NCI-H1436 treated with DMSO at 0.1 percent for 48 hours (cell line): ENCODE measurements at regions not wholly inside any gene's neighbourhood (a gene's known extent, or its start where the extent isn't known, plus 50 kb on each side); places are given as distances from the start of the nearest gene placed in this dataset.

ENCODE experiments used
- DNase-seq: peaks from one replicate; lab custom pipeline; 2025; lab: John Stamatoyannopoulos, UW

DNA sequence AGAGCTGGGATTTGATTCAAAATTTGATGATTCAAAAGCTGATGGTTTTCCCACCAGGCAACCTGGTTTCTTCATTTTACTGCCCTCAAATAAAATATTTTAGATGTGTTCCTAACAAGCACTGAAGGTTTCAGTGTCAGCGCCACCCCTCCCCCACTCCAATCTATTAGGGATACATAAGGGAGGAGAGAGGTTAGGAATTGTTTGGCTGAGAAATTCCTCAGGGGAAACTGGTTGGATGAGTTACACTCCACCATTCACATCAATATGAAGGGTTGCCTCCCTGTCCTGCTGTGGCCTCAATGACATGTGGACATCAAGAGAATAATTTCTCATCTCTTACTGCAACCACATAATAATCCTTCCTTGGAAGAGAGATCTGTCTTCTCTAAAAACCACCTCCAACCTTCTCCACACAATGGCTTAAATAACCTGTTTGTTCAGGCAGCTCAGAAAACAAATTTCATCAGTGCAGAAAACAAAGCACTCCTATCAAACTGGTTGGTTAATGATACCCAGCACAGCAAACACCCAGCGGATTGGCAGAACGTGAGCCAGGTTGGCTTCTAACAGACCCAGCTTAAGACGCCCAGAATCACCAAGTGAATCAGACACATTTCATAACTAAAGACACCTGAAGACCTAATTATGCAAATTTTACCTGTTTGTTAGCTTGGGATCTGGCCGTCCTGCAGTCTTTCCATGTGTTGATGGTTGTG, 136.0 kb upstream of the SGK1 start:
- no peak for DNase-seq

DNA sequence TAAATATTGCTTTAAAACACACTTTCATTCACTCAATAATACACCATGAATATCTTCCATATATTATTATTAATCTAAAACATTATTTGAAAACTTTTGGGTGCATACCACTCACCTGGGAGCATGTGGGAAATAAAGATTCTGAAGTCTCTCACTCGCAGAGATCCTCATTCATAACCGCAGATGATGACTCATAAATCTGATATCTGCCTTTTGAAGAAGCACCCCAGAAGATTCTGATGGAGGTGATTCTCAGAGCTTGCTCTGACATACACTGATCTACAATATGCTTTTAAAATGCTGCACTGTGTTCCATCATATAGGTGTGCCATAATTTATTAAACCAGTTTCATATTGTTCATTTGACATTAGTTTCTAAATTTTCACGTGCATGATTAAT, 135.0 kb upstream of the SGK1 start:
- no peak for DNase-seq

DNA sequence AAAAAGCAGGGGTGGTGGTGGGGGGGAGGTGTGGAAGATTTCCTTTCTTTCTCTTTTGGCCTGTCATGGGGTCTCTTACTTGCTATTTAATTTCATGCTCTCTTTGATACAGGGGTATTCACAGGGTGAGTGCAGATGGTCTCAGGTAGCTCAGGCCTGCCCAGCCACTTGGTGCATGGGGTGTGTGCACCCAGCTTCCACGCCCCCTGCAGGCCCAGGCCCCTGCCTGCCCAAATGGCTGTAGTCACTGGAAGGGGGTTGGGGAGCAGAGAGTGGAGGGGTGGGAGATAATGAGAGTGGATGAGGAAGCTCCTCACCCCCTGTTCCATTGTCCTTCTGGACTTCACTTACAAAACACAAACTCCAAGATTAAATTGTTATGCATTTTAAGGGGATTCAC, 133.6 kb upstream of the SGK1 start:
- no peak for DNase-seq

DNA sequence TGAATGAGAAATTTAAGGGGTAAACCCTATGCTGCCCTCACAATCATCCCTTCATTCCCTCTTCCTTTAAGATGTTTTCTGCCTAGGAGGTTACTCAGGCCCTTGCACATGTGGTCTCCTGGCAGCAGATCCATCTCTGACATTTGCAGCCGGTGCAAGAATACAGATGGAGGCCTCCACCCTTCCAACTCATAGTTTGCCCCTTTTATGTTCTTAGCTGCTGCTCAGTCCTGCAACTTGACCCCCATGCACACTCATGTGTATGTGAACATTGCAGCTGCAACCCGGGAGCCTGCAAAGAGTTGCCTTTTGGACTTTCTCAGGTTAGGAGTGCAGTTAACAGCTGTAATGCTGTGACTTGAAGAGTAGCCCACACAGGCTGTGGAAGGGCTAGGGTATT, 131.9 kb upstream of the SGK1 start:
- DNase-seq, result no peak

DNA sequence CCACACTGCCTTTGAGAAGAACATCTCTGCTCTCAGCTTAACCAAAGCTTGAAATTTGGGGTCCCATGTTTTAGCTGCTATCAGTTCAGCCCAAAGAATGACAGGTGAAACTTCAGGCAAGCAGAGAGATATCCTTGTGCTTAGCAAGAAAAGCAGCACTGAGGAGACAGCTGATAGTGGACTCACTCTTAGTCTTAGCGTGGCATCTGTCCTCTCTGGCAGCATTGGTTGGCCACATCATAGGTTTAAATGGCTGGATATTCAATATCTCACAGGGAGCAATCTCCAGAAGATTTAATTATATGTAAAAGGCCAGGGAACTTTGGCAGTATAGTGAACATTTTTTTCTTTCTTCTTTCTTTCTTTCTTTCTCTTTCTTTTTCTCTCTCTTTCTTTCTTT, 131.1 kb upstream of the SGK1 start:
- no peak for DNase-seq

DNA sequence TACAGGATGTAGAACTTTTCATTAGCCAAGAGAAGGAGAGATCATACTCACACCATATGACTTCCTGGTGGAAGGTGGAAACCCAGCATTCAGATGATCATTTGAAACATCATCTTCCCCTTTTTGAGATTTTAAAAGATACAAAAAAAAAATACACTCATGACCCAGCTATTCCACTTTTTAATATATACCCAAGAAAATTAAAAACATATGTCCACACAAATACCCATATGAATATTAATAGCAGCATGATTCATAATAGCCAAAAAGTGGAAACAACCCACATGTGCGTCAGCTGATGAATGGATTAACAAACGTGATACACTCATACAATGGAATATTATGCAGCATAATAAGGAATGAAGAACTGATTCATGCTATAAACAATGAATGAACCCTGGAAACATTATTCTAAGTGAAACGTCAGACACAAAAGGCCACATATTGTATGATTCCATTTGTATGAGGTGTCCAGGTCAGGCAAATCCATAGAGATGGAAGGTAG, 130.0 kb upstream of the SGK1 start:
- DNase-seq, result no peak

DNA sequence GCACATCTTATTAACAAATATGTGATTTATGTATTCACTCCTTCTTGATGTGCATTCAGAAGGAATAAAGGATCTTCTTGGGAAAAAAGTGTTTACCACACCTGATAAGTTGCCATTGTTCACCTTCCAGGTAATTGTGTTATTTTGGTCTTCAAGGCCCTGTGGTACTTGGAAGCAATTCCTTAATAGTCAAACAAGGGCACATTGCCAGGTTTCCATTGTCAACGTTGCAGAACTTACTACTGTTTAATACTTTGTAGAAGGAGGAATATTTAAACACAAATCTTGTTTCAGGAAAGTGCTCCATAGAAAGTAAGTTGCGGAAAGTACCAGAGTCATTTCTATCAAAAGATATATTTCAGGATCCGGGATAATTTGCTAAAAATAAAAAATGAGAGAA, 129.5 kb upstream of the SGK1 start:
- DNase-seq, result no peak

DNA sequence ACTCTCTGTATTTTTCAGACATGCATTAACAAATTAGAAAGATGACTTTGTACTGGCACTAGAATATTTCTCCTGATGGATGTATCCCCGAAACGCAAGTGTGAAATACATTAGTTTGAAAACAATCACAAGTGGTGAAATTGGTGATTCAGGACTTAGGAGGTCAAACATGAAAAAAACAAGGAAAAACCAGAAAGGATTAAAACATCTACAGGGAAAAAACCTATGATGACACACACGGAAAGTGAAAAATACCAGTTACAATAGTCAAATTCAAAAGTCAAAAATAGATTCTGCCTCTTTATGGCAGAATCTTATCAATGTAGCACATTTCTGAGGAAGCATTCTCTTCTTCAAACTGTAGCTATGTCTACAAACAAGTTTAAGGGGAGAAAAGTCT, 129.0 kb upstream of the SGK1 start:
- no peak for DNase-seq

DNA sequence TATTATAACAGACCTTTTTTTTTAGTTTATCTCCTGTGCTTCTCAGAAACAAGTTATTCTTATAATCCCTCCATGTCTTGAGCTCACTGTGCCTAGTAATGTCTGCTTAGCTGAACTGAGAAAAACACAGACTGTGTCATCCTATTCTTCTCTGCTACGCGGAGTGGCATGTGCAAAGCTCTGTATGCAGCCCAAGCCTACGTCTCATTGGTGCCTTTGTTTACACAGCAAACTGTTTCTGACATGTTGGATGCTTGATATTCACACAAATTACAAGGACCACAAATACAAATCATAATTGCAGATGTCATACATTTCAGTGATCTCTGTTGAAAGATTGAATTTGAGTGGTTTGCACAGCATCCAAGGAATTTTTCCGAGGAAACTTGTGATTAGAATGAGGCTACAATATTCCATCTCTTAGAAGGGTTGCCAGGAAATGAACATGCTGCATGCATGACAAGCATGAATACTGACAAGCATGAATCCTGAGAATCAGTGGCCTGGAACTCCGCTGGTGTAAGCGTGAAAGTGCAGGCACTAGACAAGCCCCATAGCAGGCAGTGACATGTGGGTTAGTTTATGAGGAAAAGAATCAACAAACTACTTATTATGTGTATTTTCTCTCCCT, 128.4 kb upstream of the SGK1 start:
- DNase-seq, result no peak

DNA sequence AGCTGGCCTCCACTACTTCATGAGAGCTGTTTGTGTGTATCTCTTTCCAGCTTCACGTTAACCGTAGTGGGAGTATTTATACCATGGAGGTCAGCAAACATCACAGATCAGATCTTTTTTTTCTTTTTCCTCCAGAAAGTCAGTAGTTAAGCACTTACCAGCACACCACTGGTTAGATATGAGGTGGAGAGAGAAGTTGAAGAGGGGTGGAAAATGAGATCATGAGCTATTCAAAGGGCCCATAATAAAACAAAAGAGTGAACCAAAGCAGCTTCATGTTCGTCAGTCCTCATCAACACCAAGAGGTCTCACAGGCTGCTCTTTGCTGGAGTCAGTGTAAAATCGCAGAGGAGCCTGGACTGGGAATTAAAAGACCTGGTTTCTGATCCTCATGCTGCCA, 125.1 kb upstream of the SGK1 start:
- DNase-seq, result no peak

DNA sequence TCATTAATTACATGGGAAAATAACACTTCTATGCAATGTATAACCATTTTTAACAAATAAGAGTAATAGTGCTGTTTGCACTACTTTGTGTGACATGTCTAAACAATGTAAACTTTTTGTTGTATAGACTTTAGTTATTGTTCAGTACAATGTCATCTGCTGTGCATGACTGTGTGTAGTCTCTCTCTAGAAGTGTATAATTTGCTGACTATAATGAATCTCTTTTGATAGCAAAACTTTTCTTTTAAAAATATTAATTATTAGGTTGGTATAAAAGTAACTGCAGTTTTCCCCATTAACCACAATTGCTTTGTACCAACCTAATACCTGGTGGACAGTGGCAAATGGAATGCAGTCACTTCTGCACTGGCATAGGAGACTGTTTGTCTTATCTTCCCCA, 124.2 kb upstream of the SGK1 start:
- DNase-seq, result no peak

DNA sequence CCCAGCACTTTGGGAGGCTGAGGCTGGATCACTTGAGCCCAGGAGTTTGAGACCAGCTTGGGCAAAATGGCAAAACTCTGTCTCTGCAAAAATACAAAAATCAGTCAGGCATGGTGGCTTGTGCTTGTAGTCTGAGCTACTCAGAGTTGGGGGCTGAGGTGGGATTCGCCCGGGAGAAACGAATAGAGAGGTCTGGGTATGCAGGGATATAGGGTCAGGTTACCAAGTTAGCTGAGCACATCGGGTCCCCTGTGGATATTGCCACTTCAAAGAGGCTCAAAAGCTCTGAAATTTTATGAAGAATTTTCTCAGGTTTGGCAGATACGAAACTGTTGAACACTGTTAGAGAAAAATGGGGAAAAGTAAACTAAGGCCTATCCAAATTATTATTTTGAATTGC, 120.9 kb upstream of the SGK1 start:
- no peak for DNase-seq

DNA sequence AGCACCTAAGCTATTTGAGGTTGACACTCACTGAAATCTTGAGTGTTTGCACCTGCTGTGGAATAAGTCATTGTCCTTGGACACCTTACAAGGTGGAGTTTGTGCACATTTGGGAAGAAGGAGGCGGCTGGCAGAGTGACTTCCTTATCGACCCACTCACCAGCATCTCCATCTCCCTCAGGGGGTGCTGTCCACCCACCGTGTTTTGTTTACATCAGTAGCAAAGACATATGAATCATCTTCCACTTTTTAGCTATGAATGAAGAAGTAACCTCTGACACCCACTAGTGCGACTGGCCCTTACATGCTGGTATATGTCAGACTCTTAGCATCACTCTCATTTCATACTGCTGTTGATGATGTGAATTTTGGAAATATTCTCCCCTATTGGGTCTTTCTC, 119.5 kb upstream of the SGK1 start:
- no peak for DNase-seq

DNA sequence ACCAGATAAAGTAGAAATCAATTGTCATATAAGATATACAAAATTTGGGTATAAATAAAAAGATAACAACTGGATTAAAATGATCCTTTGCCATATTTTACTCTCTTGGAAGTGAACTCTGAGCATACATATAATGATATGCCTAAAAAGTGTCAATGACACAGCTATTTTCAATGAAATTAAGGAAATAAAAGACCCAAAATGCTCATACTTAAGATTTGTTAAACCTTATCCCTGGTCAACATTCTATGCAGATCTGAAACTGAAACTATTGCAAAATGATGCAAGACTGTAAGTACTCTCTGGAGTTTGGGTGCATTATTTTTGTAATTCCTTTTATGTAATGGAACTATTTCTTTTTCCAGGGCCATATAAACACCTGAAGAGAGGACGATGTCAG, 119.0 kb upstream of the SGK1 start:
- no peak for DNase-seq

DNA sequence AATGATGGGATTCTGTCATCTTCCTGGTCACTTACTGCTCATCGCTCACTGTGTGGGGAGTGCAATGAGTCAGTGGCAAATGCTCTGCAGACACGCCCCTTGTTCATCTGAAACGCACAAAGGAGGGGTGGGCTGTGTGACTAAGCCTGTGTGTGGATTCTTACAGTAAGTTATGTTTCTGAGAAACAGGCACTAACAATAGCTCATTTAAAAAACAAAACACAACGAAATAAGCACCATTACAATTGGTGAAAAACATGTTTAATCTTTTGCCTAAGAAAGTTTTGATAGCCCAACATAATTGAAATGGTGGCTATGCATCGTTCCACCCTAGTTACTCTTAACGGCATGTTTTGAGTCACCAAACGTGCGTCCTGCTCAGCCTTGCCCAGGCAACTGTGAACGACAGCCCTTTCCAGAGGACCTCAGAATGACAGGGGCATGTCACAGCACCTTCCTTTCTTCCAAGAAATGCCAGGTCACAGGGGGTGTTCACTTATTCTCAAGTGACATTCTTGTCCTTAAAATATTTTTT, 118.4 kb upstream of the SGK1 start:
- no peak for DNase-seq

DNA sequence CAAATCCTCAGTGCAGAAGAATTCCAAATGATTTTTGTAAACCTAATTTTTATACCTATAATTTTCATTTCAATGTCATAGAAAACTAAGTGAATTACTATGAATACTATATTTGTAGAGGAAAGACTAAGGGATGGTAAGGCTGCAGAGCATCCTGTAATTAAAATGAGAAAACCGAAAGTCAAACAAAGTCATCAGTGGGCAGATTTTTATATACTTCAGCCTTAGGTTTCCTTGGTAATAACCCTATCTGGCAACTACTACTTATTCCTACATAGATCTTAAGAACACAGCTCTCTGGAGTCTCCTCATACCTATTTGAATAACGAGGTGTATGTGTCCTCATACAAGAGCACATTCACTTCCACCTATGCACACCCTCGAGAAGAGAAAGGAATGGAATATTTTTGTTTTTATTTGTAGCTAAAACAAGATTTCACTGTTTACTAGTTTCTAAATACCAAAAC, 117.9 kb upstream of the SGK1 start:
- DNase-seq, result no peak

DNA sequence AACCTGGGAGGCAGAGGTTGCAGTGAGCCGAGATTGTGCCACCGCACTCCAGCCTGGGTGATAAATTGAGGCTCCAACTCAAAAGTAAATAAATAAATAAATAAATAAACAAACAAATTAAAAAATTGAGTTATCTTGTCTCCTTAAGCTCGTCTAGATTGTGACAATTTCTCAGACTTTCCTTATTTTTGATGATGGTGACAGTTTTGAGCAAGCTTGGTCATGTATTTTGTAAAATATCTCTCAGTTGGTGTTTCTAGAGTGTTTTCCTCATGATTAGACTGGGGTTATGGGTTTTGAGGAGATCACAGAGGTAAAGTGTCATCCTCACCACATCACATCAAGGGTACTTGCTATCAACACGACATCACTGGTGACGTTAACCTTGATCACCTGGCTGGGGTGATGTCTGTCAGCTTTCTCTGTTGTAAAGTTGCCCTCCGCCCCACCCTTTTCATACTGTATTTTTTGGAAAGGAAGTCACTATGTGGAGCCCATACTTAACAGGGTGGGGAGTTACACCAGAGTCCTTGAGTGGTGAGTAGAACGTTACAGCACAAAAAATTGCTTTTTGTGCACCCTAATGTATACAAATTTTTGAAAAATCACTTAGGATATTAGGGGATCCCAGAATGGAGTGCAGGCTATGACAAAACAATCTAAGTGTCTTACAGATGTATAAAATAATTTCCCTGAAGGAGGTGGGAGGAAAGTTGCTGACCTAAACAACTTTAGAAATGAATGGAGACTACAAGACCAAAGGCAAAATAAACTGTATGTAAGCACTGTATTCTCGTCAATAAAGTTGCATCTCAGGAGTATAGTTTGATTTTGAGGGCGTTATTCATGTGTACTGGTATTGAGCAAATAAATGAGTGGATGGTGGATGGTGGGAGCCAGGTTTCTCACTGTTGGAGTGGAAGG, 116.4 kb upstream of the SGK1 start:
- DNase-seq, result no peak

DNA sequence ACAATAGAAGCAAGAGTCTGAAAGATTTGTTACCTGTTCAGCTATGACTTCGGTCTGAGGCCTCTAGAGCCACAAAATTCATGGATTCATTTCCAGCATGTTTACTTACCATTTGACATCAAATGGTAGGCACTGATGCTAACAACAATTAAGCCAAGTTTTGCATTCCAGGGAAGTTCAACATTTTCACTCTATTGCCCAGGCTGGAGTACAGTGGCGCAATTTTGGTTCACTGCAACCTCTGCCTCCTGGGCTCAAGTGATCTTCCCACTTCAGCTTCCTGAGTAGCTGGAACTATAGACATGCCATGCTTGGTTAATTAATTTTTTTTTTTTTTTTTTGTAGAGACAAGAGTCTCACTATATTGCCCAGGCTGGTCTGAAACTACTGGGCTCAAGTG, 114.1 kb upstream of the SGK1 start:
- DNase-seq, result no peak

DNA sequence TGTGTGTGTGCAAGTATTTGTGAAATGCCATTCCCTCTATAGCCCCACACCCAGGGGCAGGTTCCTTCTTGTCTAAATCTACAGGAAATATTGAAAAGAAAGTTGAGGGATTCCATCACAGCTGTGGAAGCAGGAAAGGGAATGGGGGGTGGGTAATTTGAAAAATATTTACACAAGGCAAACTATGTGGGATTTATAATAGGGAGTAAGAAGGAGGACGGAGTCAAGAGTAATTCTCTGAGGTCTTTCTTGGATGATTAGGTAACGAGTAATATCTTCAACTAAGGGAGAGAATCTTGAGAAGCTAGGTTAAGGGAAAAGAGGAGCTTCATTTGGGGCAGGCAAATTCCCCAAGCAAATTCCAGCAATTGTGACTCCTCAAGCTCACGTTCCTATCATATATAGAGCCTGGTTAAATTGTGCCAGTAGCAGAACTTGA, 113.5 kb upstream of the SGK1 start:
- no peak for DNase-seq

DNA sequence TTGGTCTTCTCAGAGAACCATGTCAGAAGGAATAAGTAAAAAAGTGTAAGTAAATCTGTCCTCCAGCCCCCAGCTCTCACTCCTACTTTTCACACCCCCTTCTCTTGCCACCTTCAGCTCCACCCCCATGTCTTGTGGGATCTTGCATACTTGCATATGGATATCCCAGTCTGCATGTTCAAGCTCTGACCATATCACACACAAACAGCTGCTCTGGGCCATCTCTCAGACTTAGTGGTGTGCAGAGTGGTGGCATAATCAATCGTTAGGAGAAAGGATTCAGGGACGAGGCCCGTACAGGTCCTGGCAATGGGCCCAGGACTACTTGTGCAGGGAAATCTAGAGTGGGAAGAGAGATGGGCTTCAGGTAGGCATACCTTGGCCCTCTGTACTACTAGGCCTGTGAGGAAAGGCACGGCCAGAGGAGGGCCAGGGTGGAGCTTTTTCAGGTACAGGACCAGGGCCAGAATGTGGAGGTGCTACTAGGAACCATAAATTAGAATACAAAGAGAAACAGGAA, 112.0 kb upstream of the SGK1 start:
- no peak for DNase-seq

DNA sequence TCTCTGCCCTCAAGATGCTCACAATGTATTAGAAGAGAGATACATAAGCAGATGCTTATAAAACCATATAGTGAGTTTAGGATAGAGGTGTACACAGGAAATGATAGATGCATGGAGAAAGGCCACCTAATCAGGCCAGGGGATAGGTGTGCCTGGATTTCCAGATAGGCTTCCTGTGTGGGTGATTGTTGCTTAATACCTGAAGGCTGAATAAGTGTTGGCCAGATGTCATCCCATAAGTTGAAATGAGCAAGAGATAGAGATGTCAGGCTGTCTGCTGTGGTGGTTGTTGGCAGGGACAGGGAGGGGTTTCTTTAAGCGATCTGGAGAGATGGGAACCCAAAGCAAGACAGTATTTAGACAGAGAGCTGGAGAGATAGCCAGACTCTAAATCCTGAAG, 109.8 kb upstream of the SGK1 start:
- DNase-seq, result no peak

DNA sequence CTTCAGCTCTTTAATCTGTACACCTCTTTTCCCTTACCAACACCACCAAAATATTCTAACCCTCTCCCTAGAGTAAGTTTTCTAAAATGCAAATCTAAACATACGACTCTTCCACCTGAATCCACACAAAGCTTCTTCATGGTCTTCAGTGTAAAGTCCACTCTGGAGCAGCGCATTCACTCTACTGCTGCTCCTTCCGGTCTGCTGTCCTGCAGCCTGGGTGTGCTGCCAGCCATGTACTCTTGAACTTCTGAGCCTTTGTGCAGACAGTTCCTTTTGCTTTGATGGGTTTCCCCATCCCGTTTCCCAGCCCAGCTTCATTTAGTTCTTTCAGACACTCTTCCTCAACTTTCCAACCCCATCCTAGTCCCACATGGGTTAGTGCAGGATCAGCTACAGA, 108.7 kb upstream of the SGK1 start:
- no peak for DNase-seq
